HT-29 (cell line): ENCODE measurements at regions not wholly inside any gene's neighbourhood (a gene's known extent, or its start where the extent isn't known, plus 50 kb on each side); places are given as distances from the start of the nearest gene placed in this dataset.

Source experiments
- DNase-seq: peaks from one replicate; pipeline ENCODE4 v3.0.0-alpha.2; 2015; ENCODE audit warnings: low spot score

GRCh38 chr11:131191606-131192005 is 178.8 kb upstream of the NTM start:
- DNase-seq: no peak

GRCh38 chr11:131192628-131193027 is 177.8 kb upstream of the NTM start:
- DNase-seq: no peak

DNA sequence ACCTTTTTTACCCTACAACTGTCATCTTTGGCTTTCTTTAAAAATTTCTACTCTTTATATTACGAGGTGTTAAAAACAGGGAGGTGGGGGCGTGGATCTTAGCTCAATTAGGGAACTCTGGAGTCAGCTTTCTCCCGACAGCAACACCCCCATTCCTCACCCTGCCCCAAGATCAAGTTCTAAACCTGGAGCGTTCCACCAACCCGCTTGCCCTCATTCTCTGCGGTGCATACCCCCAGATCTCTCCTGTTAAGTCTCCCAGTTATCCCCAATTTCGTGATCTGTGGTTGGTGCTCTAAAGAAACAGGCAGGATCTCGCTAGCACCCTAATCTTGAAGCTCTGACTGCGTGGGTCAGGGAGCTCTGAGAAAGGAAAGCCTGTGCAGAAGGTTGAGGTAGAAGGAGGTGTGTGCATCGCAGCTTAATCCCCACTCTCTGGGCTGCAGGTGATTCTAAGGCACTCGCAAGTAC is 177.3 kb upstream of the NTM start:
- no peak for DNase-seq

DNA sequence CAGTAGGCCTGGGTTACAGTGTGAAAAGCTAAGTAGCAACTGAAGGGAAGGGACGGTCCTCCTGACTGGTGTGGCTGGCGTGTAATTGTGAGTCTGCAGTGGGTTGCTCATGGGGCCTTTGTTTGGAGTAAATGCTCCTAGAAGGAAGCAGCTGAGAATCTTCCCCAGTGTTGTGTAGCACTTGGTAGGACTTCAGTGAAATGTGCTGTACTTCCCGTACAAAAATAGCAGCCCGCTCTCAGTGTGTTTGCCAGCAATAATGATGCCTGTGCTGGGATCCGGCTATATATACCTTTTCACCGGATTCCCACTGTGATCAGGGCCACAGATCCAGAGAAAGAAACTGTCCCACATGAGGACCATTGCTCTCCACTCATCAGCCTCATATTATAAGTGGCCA is 175.7 kb upstream of the NTM start:
- no peak for DNase-seq

- no peak for DNase-seq
Observed at GRCh38 chr11:131195661-131196517, 174.5 kb upstream of the NTM start.

- no peak for DNase-seq
Observed at GRCh38 chr11:131198161-131199014, 172.0 kb upstream of the NTM start.

DNA sequence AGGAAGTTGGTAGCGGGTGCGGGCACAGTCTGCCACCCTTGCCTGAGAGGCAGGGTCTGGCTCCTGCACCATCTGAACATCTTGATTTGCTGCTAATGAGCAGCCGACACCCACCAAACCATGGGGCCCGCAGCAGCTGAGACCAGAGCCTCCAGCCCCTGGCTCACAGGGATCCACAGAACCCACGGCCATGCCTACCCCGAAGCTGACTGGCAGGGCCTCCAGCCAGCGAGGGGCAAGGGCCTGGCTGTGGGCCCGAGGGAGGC is 171.5 kb upstream of the NTM start:
- no peak for DNase-seq

GRCh38 chr11:131201674-131202073 is 168.7 kb upstream of the NTM start:
- DNase-seq: no peak

DNA sequence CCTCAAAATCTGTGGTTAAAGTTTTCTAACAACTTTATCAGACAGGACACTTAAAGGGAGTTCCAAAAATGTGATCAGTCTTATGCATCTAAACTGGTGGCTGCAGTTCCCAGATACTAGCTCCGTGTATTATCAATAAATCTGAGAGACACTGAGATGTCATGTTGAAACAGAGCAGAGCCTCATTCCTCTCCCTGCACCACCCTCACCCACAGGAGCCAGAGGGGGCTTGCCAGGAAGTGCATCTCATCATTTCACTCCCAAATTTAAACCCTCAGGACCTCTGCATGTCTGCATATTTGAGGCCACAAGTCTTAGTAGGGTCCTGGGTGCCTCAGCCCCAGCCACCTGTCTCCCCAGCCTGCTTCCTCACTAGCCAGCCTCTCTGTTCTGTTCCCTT is 167.4 kb upstream of the NTM start:
- no peak for DNase-seq

- DNase-seq: no peak
Observed at GRCh38 chr11:131204282-131204681, 166.1 kb upstream of the NTM start.

- DNase-seq: no peak
Observed at GRCh38 chr11:131204765-131205380, 165.5 kb upstream of the NTM start.

- no peak for DNase-seq
Observed at GRCh38 chr11:131206671-131207070, 163.7 kb upstream of the NTM start.

DNA sequence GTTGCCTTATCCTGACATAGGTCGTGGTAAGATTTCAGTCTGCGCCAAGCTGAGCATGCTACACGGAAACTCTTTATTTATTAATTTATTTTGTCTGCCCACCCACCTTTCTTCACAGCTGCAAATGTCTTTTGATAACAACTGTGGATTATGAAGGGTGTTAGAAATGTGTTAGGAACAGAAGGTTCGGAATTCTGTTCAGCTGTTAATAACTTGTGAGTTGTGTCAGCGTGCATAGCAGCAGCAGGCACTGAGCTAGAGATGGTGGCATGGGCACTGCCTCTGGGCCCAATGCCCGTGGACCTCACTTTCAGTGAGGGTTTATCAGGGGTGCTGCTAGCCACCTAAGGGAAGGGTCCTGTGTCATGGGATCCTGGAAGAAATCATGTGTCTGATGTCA is 162.5 kb upstream of the NTM start:
- no peak for DNase-seq

- DNase-seq: peak; percentile 33
Observed at GRCh38 chr11:131217313-131218310, 152.8 kb upstream of the NTM start.

DNA sequence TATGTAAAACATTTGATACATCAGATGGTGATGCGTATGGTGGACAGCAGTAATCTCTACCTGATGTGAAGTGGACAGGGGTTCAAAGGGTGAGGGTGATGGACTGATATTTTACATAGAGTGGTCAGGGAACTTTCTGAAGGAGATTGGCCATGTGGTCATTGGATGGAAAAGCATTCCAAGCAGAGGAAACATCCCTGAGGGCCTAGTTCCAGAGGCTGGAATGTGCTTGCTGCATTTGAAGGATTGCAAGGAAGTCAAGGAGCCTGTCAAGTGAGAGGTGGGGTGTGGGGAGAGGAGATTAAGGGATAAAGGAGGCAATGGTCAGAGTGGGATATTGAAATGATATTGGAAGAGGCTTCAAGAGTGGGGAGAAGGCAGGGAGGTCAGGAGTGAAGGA is 151.9 kb upstream of the NTM start:
- no peak for DNase-seq

GRCh38 chr11:131219646-131220045 is 150.8 kb upstream of the NTM start:
- no peak for DNase-seq

DNA sequence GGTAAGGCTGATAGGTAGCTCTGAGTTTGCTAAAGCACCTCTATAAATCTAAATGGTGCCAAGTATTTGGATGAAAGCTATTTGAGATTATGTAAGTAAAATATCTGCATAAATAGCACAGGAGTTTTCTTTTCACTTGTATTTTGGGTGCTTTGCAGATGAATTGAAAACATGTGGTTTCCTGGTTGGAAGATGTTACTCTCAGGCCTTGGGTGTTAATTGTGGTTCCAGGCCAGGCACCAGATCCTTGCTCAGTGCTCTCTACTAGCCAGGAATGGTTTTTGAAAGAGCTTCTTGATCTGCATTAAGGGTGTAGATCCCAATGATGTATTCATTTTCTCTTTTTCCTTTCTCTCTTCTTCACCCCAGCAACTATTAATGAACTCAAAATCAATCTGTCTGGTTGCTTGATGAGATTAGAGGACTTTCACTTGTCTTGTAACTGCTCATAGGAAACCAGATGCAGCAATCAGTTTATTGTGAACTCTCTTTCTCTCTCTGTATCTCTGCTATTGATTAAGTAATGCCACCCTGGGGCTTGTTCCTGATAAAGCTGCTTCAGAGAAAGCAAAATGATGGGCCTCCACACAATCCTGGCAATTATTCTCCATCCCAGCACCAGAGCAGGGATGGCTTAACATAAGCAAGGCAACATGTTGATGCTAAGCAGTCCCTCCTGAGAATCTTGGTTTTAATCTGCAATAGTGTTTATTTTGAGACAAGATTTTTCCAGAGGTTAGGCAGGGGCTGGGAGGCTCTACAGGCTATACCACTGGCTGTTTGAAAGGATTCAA is 147.0 kb upstream of the NTM start:
- DNase-seq: no peak

DNA sequence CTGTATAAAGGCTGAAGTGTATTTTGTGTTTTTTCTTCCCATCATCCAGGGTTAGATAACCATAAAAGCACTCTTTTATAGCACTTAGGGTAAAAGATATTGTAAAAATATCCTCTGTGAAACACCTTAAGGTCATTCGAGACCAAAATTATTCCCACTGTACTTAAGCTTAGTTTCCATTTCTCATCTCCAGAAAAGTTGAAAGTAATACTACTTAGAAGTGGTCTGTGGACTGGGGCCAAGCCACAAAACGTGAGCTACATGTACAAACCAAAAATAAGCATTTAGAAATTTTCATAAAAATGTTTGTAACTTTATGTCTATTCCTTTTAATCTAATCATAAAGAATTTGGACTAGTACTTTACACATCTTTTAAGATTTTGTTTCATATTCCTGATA is 142.0 kb upstream of the NTM start:
- DNase-seq: no peak

DNA sequence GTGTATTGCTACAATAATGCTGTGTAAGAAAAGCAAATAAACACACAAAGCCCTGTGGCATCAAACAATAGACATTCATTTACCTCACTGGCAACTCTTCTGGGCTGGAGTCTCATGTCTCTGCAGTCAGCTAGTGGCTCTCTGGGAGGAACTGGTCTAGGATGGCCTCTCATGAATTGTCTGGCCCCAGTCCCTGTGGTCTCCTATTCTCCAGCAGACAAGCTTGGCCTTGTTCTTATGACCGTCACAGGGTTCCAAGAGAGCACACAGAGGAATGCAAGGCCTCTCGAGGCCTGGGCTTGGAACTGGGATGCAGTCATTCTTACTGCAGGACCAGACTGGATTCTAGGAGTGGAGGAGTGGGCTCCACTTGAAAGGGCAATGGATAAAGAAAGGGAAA is 141.2 kb upstream of the NTM start:
- DNase-seq: no peak

- DNase-seq: no peak
Observed at GRCh38 chr11:131231317-131231940, 139.0 kb upstream of the NTM start.
